ENCODE measurements at regions not wholly inside any gene's neighbourhood (a gene's known extent, or its start where the extent isn't known, plus 50 kb on each side); places are given as distances from the start of the nearest gene placed in this dataset.

DNA sequence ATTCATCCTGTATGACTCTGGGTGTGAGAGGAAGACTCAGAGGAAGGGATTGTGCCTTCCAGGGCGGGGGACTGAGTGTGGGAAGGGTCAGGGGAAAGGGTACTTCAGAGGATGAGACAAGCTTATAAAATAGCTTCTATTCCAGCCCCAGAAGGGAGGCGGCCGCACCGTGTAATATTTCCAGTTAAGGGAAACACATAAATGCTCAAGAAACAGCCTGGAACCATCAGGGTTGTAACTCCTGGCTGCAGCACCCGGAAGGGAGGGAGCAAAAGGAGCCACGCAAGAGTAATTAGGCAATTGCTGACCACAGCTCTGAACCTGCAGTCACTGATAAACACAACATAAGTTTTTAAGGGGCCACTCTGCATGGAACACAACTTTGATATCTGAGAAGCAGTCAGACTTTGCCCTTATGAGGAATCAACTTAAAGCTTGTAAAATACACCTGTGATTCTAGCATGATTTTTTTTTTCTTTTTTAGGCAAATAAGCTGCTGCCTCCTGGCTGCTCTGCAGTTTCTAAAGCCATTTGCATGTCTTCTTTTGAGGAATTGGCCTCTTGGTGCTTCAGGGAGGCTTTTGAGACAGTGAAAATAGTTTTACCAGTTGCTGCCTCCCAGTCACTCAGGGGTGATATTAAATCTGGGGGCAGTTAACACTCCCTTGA is 382.7 kb downstream of the ENC1 start:
- H3K4me3 ChIP-seq (ENCODE audit: low read depth in 1 of 2, low read length in 1 of 2): peak overlapping the region; percentile 24 to 30
- H3K4me1 ChIP-seq (ENCODE audit: control insufficient read depth in 1 of 2, insufficient read depth in 1 of 2, low read depth in 1 of 2, low read length in 1 of 2): peaks cover 23 to 29% of the 10 kb centered on the region in 2 experiments
- no peak for TF ChIP-seq CTCF (IDR thresholded peaks at IDR 0.05)
- H3K36me3 ChIP-seq: no peaks in the 10 kb centered on the region
- no peaks in the 10 kb centered on the region for H3K27me3 ChIP-seq
- peak overlapping the region; percentile 83 for H3K27ac ChIP-seq
- no peaks in the 10 kb centered on the region for H3K9me3 ChIP-seq

DNA sequence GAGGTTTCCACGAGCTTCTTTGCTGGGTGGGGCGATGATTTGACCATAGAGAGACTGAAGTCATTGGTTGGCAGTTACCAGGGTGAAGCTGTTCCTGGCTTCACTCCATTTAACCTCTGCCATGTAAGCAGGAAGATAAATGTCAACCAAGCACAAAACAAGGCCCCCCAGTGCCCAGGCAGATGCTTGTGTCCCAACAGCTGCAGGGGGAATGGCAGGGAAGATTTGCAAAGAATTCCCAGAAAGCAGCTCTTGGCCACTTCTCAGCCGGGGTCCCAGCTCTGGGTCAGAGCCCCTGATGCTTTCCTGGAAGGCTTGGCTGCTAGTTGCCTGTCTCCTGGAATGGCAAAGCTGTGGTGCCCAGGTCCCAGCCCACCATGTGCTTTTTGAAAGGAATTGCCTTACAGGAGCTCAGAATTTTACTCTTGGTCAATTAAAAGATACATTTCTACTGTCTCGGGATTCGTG is 383.4 kb downstream of the ENC1 start:
- Histone ChIP-seq H3K27ac (peak overlapping the region; percentile 83), H3K4me1 (ENCODE audit: control insufficient read depth in 1 of 2, insufficient read depth in 1 of 2, low read depth in 1 of 2, low read length in 1 of 2) (peaks cover 23 to 29% of the 10 kb centered on the region in 2 experiments), H3K27me3 (no peaks in the 10 kb centered on the region), H3K9me3 (no peaks in the 10 kb centered on the region), H3K36me3 (no peaks in the 10 kb centered on the region), H3K4me3 (ENCODE audit: low read depth in 1 of 2, low read length in 1 of 2) (peak overlapping the region; percentile 24 to 30)
- no peak for TF ChIP-seq CTCF (IDR thresholded peaks at IDR 0.05)

DNA sequence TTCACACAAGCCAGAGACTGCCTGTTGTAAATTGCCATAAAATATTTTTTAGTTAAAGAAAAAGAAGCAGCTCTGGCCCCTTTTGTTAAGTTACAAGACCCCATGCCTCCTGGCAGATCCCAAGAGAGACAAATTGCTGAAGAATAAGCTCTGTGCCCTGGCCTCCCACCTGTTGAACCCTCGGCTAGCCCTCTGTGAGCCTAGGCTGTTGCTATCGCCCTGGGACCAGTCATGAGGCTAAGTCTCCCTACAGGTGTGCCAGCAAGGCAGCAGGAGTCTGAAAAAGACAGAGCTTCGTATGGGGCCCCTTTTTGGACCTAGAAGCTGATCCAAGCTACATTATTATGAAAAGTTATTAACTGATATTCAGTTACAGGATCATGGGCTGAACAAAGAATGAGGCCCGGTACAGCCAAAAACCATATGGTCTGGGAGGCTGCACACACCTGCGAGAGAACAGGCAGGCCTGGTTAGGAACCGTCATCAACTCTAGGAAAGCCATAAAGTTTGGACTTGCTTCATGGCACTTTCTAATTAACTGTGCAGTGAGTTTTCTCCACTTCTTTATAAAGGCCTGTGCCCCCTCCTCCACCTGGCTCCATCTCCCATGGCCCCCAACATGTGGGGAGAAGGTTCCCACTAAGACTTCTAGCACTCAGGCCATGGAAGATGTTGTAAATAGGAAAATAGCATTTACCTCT is 384.7 kb downstream of the ENC1 start:
- H3K36me3 ChIP-seq: no peaks in the 10 kb centered on the region
- no peak for TF ChIP-seq CTCF (IDR thresholded peaks at IDR 0.05)

DNA sequence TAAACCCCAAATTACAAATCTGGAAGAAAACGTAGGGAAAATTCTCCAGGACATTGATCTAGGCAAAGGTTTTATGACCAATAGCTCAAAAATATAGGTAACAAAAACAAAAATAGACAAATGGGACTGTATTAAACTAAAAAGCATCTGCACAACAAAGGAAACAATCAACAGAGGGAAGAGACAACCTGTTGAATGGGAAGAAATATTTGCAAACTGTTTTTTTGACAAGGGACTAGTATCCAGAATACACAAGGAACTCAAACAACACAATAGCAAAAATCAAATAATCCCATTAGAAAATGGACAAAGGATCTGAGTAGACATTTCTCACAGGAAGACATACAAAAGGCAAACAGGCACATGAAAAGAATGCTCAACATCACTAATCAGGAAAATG is 386.3 kb downstream of the ENC1 start:
- peaks cover 28 to 30% of the 10 kb centered on the region in 2 experiments for H3K4me1 ChIP-seq (ENCODE audit: control insufficient read depth in 1 of 2, insufficient read depth in 1 of 2, low read depth in 1 of 2, low read length in 1 of 2)
- H3K36me3 ChIP-seq: no peaks in the 10 kb centered on the region
- no peaks in the 10 kb centered on the region for H3K27me3 ChIP-seq
- H3K27ac ChIP-seq: no peak overlapping the region
- no peak for TF ChIP-seq CTCF (IDR thresholded peaks at IDR 0.05)
- no peaks in the 10 kb centered on the region for H3K9me3 ChIP-seq
- no peak overlapping the region for H3K4me3 ChIP-seq (ENCODE audit: low read depth in 1 of 2, low read length in 1 of 2)

More for the DNA sequence above, 384.7 kb downstream of the ENC1 start:
- no peaks in the 10 kb centered on the region for H3K9me3 ChIP-seq
- H3K4me3 ChIP-seq (ENCODE audit: low read depth in 1 of 2, low read length in 1 of 2): no peak overlapping the region
- H3K4me1 ChIP-seq (ENCODE audit: control insufficient read depth in 1 of 2, insufficient read depth in 1 of 2, low read depth in 1 of 2, low read length in 1 of 2): peaks cover 27 to 29% of the 10 kb centered on the region in 2 experiments
- H3K27ac ChIP-seq: no peak overlapping the region
- H3K27me3 ChIP-seq: no peaks in the 10 kb centered on the region

GRCh38 chr5:74252044-74252443 is 388.5 kb downstream of the ENC1 start:
- Histone ChIP-seq H3K36me3 (no peaks in the 10 kb centered on the region), H3K27ac (no peak overlapping the region)
- TF ChIP-seq CTCF (IDR thresholded peaks at IDR 0.05): no peak

More at GRCh38 chr5:74252044-74252443, 388.5 kb downstream of the ENC1 start:
- Histone ChIP-seq H3K4me3 (ENCODE audit: low read depth in 1 of 2, low read length in 1 of 2) (no peak overlapping the region), H3K4me1 (ENCODE audit: control insufficient read depth in 1 of 2, insufficient read depth in 1 of 2, low read depth in 1 of 2, low read length in 1 of 2) (peaks cover 9 to 12% of the 10 kb centered on the region in 2 experiments), H3K9me3 (no peaks in the 10 kb centered on the region), H3K27me3 (no peaks in the 10 kb centered on the region)

Data from neutrophil (primary cell).